Natural killer cell treated with Interleukin-12 subunit alpha and Interleukin-12 subunit beta and Interleukin-15 and Interleukin-18, amount 100 ng/mL, for 72 hours (primary cell): ENCODE measurements at regions not wholly inside any gene's neighbourhood (a gene's known extent, or its start where the extent isn't known, plus 50 kb on each side); places are given as distances from the start of the nearest gene placed in this dataset.
"Not testable (repeated sequence)": the region's sequence is repeated elsewhere in the genome, so short reads cannot be mapped to it uniquely, and the experiment has no call there.

ENCODE experiments used
- ATAC-seq, 2 donors: fragments of 150-1000 bp; cut with Tn5 transposase in 1 of 2; sonication (Bioruptor Pico), chemical (Tn5 transposase) in 1 of 2; 2 replicates each; pipeline ENCODE4 v1.10.0; 2021
- DNase-seq: peaks from one replicate; pipeline ENCODE4 v3.0.0; 2022; ENCODE audit warnings: low spot score
- H3K27ac Mint-ChIP-seq, 2 donors: 1 replicate in 1 of 2; 2 replicates in 1 of 2; pipeline ENCODE4 v1.8.0; 2022; ENCODE audit warnings: mixed read lengths in 2 of 2, mild to moderate bottlenecking in 1 of 2, moderate library complexity in 1 of 2
- H3K27me3 Mint-ChIP-seq, 2 donors: 1 replicate in 1 of 2; 2 replicates in 1 of 2; pipeline ENCODE4 v1.8.0; 2022; ENCODE audit warnings: mixed read lengths in 2 of 2
- H3K36me3 Mint-ChIP-seq: one replicate; pipeline ENCODE4 v1.8.0; 2022; ENCODE audit warnings: mixed read lengths
- H3K4me1 Mint-ChIP-seq, 2 donors: 1 replicate in 1 of 2; 2 replicates in 1 of 2; pipeline ENCODE4 v1.8.0; 2022; ENCODE audit warnings: low read depth in 2 of 2, mixed read lengths in 2 of 2, mild to moderate bottlenecking in 1 of 2
- H3K4me3 Mint-ChIP-seq: one replicate; pipeline ENCODE4 v1.8.0; 2022; ENCODE audit warnings: mixed read lengths
- H3K9me3 Mint-ChIP-seq: 2 replicates; pipeline ENCODE4 v1.8.0; 2022; ENCODE audit warnings: mixed read lengths

GRCh38 chr21:9572782-9573181 lies 948.6 kb upstream of the TPTE start:
- not testable (repeated sequence) for H3K4me1 Mint-ChIP-seq, DNase-seq, ATAC-seq, H3K9me3 Mint-ChIP-seq, H3K4me3 Mint-ChIP-seq, H3K27ac Mint-ChIP-seq, H3K27me3 Mint-ChIP-seq
- H3K36me3 Mint-ChIP-seq = peaks cover 11% of the 10 kb centered on the region

GRCh38 chr21:9573528-9573927 lies 947.9 kb upstream of the TPTE start:
- H3K36me3 Mint-ChIP-seq, H3K4me3 Mint-ChIP-seq, H3K27me3 Mint-ChIP-seq, H3K27ac Mint-ChIP-seq, H3K9me3 Mint-ChIP-seq, ATAC-seq, DNase-seq, H3K4me1 Mint-ChIP-seq: not testable (repeated sequence)

GRCh38 chr21:9579275-9579674 lies 942.1 kb upstream of the TPTE start:
- not testable (repeated sequence) for H3K27ac Mint-ChIP-seq, H3K27me3 Mint-ChIP-seq, H3K4me3 Mint-ChIP-seq, DNase-seq, H3K4me1 Mint-ChIP-seq, H3K9me3 Mint-ChIP-seq, ATAC-seq, H3K36me3 Mint-ChIP-seq

- not testable (repeated sequence) for H3K27ac Mint-ChIP-seq, DNase-seq, ATAC-seq, H3K4me1 Mint-ChIP-seq, H3K4me3 Mint-ChIP-seq, H3K9me3 Mint-ChIP-seq, H3K27me3 Mint-ChIP-seq
- peaks cover 12% of the 10 kb centered on the region for H3K36me3 Mint-ChIP-seq
Measured at GRCh38 chr21:9587941-9588340, 933.4 kb upstream of the TPTE start.

- H3K27me3 Mint-ChIP-seq, H3K36me3 Mint-ChIP-seq, H3K9me3 Mint-ChIP-seq, H3K27ac Mint-ChIP-seq, H3K4me1 Mint-ChIP-seq, ATAC-seq, DNase-seq, H3K4me3 Mint-ChIP-seq: not testable (repeated sequence)
Measured at GRCh38 chr21:9592591-9592990, 928.8 kb upstream of the TPTE start.

- not testable (repeated sequence) for H3K9me3 Mint-ChIP-seq, H3K27me3 Mint-ChIP-seq, H3K27ac Mint-ChIP-seq, ATAC-seq, H3K4me1 Mint-ChIP-seq, H3K4me3 Mint-ChIP-seq, H3K36me3 Mint-ChIP-seq
- DNase-seq = peak; percentile 59
Measured at GRCh38 chr21:9593646-9594045, 927.7 kb upstream of the TPTE start.

GRCh38 chr21:9614011-9614410 lies 907.4 kb upstream of the TPTE start:
- not testable (repeated sequence) for H3K27me3 Mint-ChIP-seq, H3K9me3 Mint-ChIP-seq, ATAC-seq, DNase-seq, H3K27ac Mint-ChIP-seq, H3K4me3 Mint-ChIP-seq, H3K36me3 Mint-ChIP-seq, H3K4me1 Mint-ChIP-seq

- not testable (repeated sequence) for ATAC-seq, H3K27me3 Mint-ChIP-seq, H3K4me3 Mint-ChIP-seq, H3K36me3 Mint-ChIP-seq, DNase-seq, H3K27ac Mint-ChIP-seq, H3K4me1 Mint-ChIP-seq, H3K9me3 Mint-ChIP-seq
Measured at GRCh38 chr21:9621121-9621793, 900.1 kb upstream of the TPTE start.

GRCh38 chr21:9628051-9628450 lies 893.3 kb upstream of the TPTE start:
- not testable (repeated sequence) for DNase-seq, H3K36me3 Mint-ChIP-seq, H3K4me3 Mint-ChIP-seq, H3K4me1 Mint-ChIP-seq, H3K27me3 Mint-ChIP-seq, H3K9me3 Mint-ChIP-seq, ATAC-seq, H3K27ac Mint-ChIP-seq

GRCh38 chr21:9647409-9647808 lies 874.0 kb upstream of the TPTE start:
- not testable (repeated sequence) for DNase-seq, H3K4me1 Mint-ChIP-seq, H3K4me3 Mint-ChIP-seq, H3K27ac Mint-ChIP-seq, ATAC-seq, H3K27me3 Mint-ChIP-seq, H3K36me3 Mint-ChIP-seq
- H3K9me3 Mint-ChIP-seq = peaks cover 21% of the 10 kb centered on the region

- not testable (repeated sequence) for H3K36me3 Mint-ChIP-seq, H3K4me1 Mint-ChIP-seq, H3K4me3 Mint-ChIP-seq, H3K27ac Mint-ChIP-seq, ATAC-seq, H3K27me3 Mint-ChIP-seq, DNase-seq
- H3K9me3 Mint-ChIP-seq = peaks cover 22% of the 10 kb centered on the region
Measured at GRCh38 chr21:9648331-9648730, 873.1 kb upstream of the TPTE start.

GRCh38 chr21:9648947-9649720 lies 872.2 kb upstream of the TPTE start:
- H3K4me3 Mint-ChIP-seq, DNase-seq, H3K36me3 Mint-ChIP-seq, H3K27ac Mint-ChIP-seq, H3K27me3 Mint-ChIP-seq, H3K4me1 Mint-ChIP-seq: not testable (repeated sequence)
- peaks cover 22% of the 10 kb centered on the region for H3K9me3 Mint-ChIP-seq
- ATAC-seq = peak in 1 of 2 donors; percentile 58

- H3K27ac Mint-ChIP-seq, H3K4me3 Mint-ChIP-seq, H3K27me3 Mint-ChIP-seq, ATAC-seq, H3K36me3 Mint-ChIP-seq, H3K4me1 Mint-ChIP-seq, DNase-seq: not testable (repeated sequence)
- H3K9me3 Mint-ChIP-seq = peaks cover 25% of the 10 kb centered on the region
Measured at GRCh38 chr21:9652819-9653218, 868.6 kb upstream of the TPTE start.

- not testable (repeated sequence) for H3K27ac Mint-ChIP-seq, H3K27me3 Mint-ChIP-seq, ATAC-seq, H3K4me1 Mint-ChIP-seq, DNase-seq, H3K4me3 Mint-ChIP-seq, H3K36me3 Mint-ChIP-seq
- peaks cover 17% of the 10 kb centered on the region for H3K9me3 Mint-ChIP-seq
Measured at GRCh38 chr21:9655221-9655620, 866.2 kb upstream of the TPTE start.
